ENCODE measurements at regions not wholly inside any gene's neighbourhood (a gene's known extent, or its start where the extent isn't known, plus 50 kb on each side); places are given as distances from the start of the nearest gene placed in this dataset.

DNA sequence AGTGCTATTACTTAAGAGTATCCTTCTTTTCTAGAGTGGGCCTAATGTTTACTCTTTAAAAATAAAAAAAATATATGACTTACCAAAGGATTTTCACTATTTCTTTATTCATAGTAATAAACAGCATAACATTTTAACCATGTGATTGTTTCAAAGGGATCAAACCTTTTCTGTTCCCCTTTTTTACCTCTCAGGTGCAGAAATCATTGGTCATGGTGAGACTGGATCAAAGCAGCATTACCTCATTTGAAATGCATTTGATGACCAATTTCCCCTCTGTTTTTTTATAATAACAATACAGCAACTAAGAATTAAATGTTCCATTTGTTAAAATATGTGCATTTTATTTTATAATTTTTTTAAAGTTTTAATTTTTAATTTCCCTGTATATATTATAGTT, 598.0 kb upstream of the RGMB start:
- TF ChIP-seq BACH2 (CRISPR knock-in tag; IDR thresholded peaks at IDR 0.05; ENCODE audit: borderline replicate concordance) (no peak), TCF4 (CRISPR knock-in tag; IDR thresholded peaks at IDR 0.05; ENCODE audit: borderline replicate concordance) (no peak), ZNF70 (CRISPR knock-in tag; IDR thresholded peaks at IDR 0.05) (no peak), RARB (CRISPR knock-in tag; IDR thresholded peaks at IDR 0.05) (no peak)
- TF ChIP-seq, protein P1, sequence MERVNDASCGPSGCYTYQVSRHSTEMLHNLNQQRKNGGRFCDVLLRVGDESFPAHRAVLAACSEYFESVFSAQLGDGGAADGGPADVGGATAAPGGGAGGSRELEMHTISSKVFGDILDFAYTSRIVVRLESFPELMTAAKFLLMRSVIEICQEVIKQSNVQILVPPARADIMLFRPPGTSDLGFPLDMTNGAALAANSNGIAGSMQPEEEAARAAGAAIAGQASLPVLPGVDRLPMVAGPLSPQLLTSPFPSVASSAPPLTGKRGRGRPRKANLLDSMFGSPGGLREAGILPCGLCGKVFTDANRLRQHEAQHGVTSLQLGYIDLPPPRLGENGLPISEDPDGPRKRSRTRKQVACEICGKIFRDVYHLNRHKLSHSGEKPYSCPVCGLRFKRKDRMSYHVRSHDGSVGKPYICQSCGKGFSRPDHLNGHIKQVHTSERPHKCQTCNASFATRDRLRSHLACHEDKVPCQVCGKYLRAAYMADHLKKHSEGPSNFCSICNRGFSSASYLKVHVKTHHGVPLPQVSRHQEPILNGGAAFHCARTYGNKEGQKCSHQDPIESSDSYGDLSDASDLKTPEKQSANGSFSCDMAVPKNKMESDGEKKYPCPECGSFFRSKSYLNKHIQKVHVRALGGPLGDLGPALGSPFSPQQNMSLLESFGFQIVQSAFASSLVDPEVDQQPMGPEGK (CRISPR knock-in tag; IDR thresholded peaks at IDR 0.05; ENCODE audit: borderline replicate concordance), result no peak
